ENCODE measurements at regions not wholly inside any gene's neighbourhood (a gene's known extent, or its start where the extent isn't known, plus 50 kb on each side); places are given as distances from the start of the nearest gene placed in this dataset.

DNA sequence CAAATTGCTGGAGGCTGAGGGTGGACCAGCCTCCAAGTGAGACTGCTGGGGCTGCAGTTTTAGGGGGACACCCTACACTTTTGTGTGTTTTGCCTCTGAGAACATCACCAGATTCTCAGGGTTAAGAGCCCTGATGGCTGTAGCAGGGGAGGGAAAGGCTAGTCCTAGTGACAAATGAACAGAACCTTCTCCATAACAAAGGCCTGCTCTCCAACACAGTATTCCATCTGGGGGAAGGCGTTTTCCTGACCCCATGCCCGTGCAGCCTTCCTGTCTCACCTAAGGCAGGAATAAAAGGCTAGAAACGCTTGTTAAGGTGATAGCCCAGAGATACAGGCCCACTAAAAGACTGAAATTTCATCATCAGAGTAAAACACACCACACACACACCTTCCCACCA lies 50.2 kb upstream of the NSMCE3 start:
- Mint-ChIP-seq H3K9me3 (no peaks in the 10 kb centered on the region), H3K27ac (no peak overlapping the region), H3K27me3 (ENCODE audit: insufficient read depth) (peaks cover 2% of the 10 kb centered on the region), H3K36me3 (ENCODE audit: low read depth) (no peaks in the 10 kb centered on the region), H3K4me3 (no peak overlapping the region), H3K4me1 (ENCODE audit: low read depth) (no peaks in the 10 kb centered on the region)
- intact Hi-C loops (cut with micrococcal nuclease) = no loop called here
- DNase-seq (ENCODE audit: low spot score) = no peak
